ENCODE measurements at regions not wholly inside any gene's neighbourhood (a gene's known extent, or its start where the extent isn't known, plus 50 kb on each side); places are given as distances from the start of the nearest gene placed in this dataset.

GRCh38 chr2:891734-892133 lies 58.9 kb upstream of the SNTG2 start:
- H3K4me3 ChIP-seq: no peak overlapping the region
- DNase-seq: no peak
- H3K27ac ChIP-seq: no peak overlapping the region
- H3K9me3 ChIP-seq: no peaks in the 10 kb centered on the region
- intact Hi-C loops (cut with DNase I; ENCODE audit: low total_unique reads): no loop called here
- no peaks in the 10 kb centered on the region for H3K27me3 ChIP-seq
- TF ChIP-seq POLR2A (IDR thresholded peaks at IDR 0.05): no peak
- TF ChIP-seq CTCF (IDR thresholded peaks at IDR 0.05): no peak
- H3K36me3 ChIP-seq (ENCODE audit: low read depth, missing control alignments): no peaks in the 10 kb centered on the region
- H3K4me1 ChIP-seq: peaks cover 16% of the 10 kb centered on the region
- 90 to 91% methylated on average over 4 of the region's 4 CpGs for WGBS, 2 donors

- TF ChIP-seq CTCF (IDR thresholded peaks at IDR 0.05): no peak
- no peak for TF ChIP-seq POLR2A (IDR thresholded peaks at IDR 0.05)
- Histone ChIP-seq H3K4me3 (no peak overlapping the region), H3K9me3 (no peaks in the 10 kb centered on the region), H3K4me1 (peaks cover 16% of the 10 kb centered on the region), H3K27ac (no peak overlapping the region), H3K36me3 (ENCODE audit: low read depth, missing control alignments) (no peaks in the 10 kb centered on the region), H3K27me3 (no peaks in the 10 kb centered on the region)
- WGBS, 2 donors: 80 to 94% methylated on average over 6 of the region's 6 CpGs
- intact Hi-C loops (cut with DNase I; ENCODE audit: low total_unique reads): no loop called here
- DNase-seq: no peak
These were observed 59.9 kb upstream of the SNTG2 start for GRCh38 chr2:890791-891190.

- intact Hi-C loops (cut with DNase I; ENCODE audit: low total_unique reads): no loop called here
- WGBS, 2 donors: 88 to 92% methylated on average over 8 of the region's 8 CpGs
- no peaks in the 10 kb centered on the region for H3K27me3 ChIP-seq
- TF ChIP-seq POLR2A (IDR thresholded peaks at IDR 0.05) (no peak), CTCF (IDR thresholded peaks at IDR 0.05) (no peak)
- no peaks in the 10 kb centered on the region for H3K9me3 ChIP-seq
- H3K4me3 ChIP-seq: no peak overlapping the region
- H3K4me1 ChIP-seq: peaks cover 16% of the 10 kb centered on the region
- H3K27ac ChIP-seq: no peak overlapping the region
- no peak for DNase-seq
- no peaks in the 10 kb centered on the region for H3K36me3 ChIP-seq (ENCODE audit: low read depth, missing control alignments)
These were observed 60.4 kb upstream of the SNTG2 start for GRCh38 chr2:890214-890613.

GRCh38 chr2:888906-889566 lies 61.6 kb upstream of the SNTG2 start:
- H3K4me1 ChIP-seq: peaks cover 16% of the 10 kb centered on the region
- no peaks in the 10 kb centered on the region for H3K9me3 ChIP-seq
- TF ChIP-seq POLR2A (IDR thresholded peaks at IDR 0.05): no peak
- no peak for DNase-seq
- intact Hi-C loops (cut with DNase I; ENCODE audit: low total_unique reads): no loop called here
- 71 to 77% methylated on average over 10 to 14 of the region's 14 CpGs for WGBS, 2 donors
- no peak overlapping the region for H3K4me3 ChIP-seq
- no peaks in the 10 kb centered on the region for H3K27me3 ChIP-seq
- no peaks in the 10 kb centered on the region for H3K36me3 ChIP-seq (ENCODE audit: low read depth, missing control alignments)
- no peak overlapping the region for H3K27ac ChIP-seq

- Histone ChIP-seq H3K4me1 (peaks cover 16% of the 10 kb centered on the region), H3K27me3 (no peaks in the 10 kb centered on the region), H3K27ac (no peak overlapping the region), H3K36me3 (ENCODE audit: low read depth, missing control alignments) (no peaks in the 10 kb centered on the region), H3K9me3 (no peaks in the 10 kb centered on the region), H3K4me3 (no peak overlapping the region)
- DNase-seq: peak; percentile 57
- WGBS, 2 donors: 32 to 66% methylated on average over 3 to 13 of the region's 13 CpGs
- TF ChIP-seq POLR2A (IDR thresholded peaks at IDR 0.05) (no peak), CTCF (IDR thresholded peaks at IDR 0.05) (no peak)
- intact Hi-C loops (cut with DNase I; ENCODE audit: low total_unique reads): no loop called here
These were observed 62.3 kb upstream of the SNTG2 start for GRCh38 chr2:888211-888801.
